ENCODE measurements at regions not wholly inside any gene's neighbourhood (a gene's known extent, or its start where the extent isn't known, plus 50 kb on each side); places are given as distances from the start of the nearest gene placed in this dataset.

DNA sequence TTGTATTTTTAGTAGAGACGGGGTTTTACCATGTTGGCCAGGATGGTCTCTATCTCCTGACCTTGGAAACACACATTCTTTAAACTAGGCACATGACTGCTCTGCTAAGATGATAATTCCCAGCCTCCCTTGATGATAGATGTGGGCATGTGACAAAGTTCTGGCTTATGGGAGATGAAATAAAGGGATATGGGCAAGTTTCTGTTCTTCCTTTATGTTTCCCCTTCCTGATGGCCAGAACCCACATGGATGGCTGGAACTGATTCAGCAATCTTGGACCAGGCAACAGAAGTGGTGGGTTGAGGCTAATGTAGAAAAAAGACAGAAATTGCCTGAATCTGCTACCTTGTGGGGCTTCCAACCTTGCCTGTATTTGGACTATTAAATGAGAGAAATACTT, 60.7 kb upstream of the NRP1 start:
- no peaks in the 10 kb centered on the region for H3K27me3 ChIP-seq (ENCODE audit: insufficient read depth, low read length, poor library complexity)
- H3K36me3 ChIP-seq (ENCODE audit: insufficient read depth, low read length), result no peaks in the 10 kb centered on the region
- H3K4me2 ChIP-seq (ENCODE audit: insufficient read depth, low read length), result no peak overlapping the region
- TF ChIP-seq, protein P1, sequence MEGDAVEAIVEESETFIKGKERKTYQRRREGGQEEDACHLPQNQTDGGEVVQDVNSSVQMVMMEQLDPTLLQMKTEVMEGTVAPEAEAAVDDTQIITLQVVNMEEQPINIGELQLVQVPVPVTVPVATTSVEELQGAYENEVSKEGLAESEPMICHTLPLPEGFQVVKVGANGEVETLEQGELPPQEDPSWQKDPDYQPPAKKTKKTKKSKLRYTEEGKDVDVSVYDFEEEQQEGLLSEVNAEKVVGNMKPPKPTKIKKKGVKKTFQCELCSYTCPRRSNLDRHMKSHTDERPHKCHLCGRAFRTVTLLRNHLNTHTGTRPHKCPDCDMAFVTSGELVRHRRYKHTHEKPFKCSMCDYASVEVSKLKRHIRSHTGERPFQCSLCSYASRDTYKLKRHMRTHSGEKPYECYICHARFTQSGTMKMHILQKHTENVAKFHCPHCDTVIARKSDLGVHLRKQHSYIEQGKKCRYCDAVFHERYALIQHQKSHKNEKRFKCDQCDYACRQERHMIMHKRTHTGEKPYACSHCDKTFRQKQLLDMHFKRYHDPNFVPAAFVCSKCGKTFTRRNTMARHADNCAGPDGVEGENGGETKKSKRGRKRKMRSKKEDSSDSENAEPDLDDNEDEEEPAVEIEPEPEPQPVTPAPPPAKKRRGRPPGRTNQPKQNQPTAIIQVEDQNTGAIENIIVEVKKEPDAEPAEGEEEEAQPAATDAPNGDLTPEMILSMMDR (IDR thresholded peaks at IDR 0.05; ENCODE audit: borderline replicate concordance, extremely low read depth, low read length, poor library complexity, severe bottlenecking), result no peak
- no peak for TF ChIP-seq EZH2 (IDR thresholded peaks at IDR 0.05; ENCODE audit: borderline replicate concordance, low read depth, low read length, severe bottlenecking)
- no peak overlapping the region for H3K9ac ChIP-seq (ENCODE audit: low read depth, low read length)
- H4K20me1 ChIP-seq (ENCODE audit: insufficient read depth, low read length), result no peaks in the 10 kb centered on the region
- H2AFZ ChIP-seq (ENCODE audit: low read depth, low read length), result no peak overlapping the region
- H3K4me1 ChIP-seq (ENCODE audit: insufficient read depth, low read length), result no peaks in the 10 kb centered on the region
- H3K27ac ChIP-seq (ENCODE audit: low read length), result no peak overlapping the region
- ATAC-seq (ENCODE audit: insufficient read depth, low read depth) (no peak), DNase-seq (no peak)
- peaks cover 6% of the 10 kb centered on the region for H3K9me3 ChIP-seq (ENCODE audit: insufficient read depth, low read length, severe bottlenecking)
- H3K79me2 ChIP-seq (ENCODE audit: insufficient read depth, low read length), result no peaks in the 10 kb centered on the region
- no peak overlapping the region for H3K4me3 ChIP-seq (ENCODE audit: low read depth in 1 of 2, low read length in 2 of 2)

DNA sequence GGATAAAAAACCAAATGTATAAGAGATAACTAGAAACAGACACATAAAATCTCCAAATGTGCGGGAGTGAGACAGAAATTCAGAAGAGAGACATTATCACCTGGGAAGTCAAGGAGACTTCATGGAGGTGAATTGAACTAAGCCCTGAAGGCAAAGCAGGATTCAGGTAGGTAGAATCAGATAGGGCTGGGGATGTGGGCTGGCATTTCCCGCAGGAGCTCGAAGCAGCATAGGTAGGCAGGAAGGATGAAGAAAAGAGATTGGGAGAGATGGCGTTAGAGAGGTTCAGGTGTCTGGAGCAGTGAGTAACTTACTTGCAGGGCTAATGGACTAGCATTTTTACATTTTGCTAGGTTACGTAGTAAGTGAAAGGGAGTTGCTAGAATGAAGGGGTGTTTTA, 58.2 kb upstream of the NRP1 start:
- Histone ChIP-seq H3K36me3 (ENCODE audit: insufficient read depth, low read length) (no peaks in the 10 kb centered on the region), H3K4me1 (ENCODE audit: insufficient read depth, low read length) (no peaks in the 10 kb centered on the region), H3K27me3 (ENCODE audit: insufficient read depth, low read length, poor library complexity) (no peaks in the 10 kb centered on the region), H3K9me3 (ENCODE audit: insufficient read depth, low read length, severe bottlenecking) (peaks cover 6% of the 10 kb centered on the region), H2AFZ (ENCODE audit: low read depth, low read length) (no peak overlapping the region), H3K27ac (ENCODE audit: low read length) (no peak overlapping the region), H3K4me3 (ENCODE audit: low read depth in 1 of 2, low read length in 2 of 2) (no peak overlapping the region), H3K9ac (ENCODE audit: low read depth, low read length) (no peak overlapping the region), H3K79me2 (ENCODE audit: insufficient read depth, low read length) (no peaks in the 10 kb centered on the region), H3K4me2 (ENCODE audit: insufficient read depth, low read length) (no peak overlapping the region), H4K20me1 (ENCODE audit: insufficient read depth, low read length) (no peaks in the 10 kb centered on the region)
- no peak for ATAC-seq (ENCODE audit: insufficient read depth, low read depth)
- no peak for TF ChIP-seq EZH2 (IDR thresholded peaks at IDR 0.05; ENCODE audit: borderline replicate concordance, low read depth, low read length, severe bottlenecking)
- TF ChIP-seq, protein P1 (IDR thresholded peaks at IDR 0.05; ENCODE audit: borderline replicate concordance, extremely low read depth, low read length, poor library complexity, severe bottlenecking), result no peak
- DNase-seq, result no peak

DNA sequence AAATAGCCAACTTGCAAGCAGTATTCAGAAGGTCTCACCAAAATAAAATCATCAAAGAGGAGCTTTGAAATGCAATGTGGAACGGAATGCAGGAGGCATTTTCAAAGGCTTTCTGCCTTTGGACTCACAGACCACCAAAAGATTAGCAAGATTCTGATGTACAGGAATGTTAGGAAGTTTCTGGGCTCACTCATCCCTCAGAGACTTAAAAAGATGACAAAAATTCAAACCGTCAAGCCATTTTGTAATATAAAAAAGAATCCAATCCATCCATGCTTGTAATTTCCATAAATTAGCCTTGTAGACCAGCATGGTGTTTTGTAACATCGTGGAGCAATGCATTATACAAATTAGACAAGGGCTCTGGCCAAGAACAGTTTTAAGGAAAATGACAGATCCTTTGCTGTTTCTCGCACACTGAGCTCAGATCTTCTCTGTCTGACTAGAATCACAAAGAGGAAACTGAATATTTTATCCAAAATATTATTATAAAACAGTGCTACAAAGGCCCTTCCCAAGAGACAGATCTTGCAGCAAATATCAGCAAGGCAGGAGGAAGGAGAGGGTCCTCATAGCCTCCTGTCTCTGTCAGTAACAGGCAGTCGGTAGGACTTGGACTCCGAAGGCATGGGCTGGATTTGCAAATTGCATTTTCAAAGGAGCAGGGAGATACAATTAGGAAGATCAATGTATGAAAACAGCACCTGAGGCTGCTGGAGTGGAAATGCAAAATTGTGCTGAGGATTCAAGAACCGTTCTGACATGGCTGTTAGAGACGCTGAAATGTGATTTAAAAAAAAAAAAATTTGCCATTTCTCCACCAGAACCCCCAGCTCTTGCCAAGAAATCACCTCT, 57.4 kb upstream of the NRP1 start:
- no peak for TF ChIP-seq EZH2 (IDR thresholded peaks at IDR 0.05; ENCODE audit: borderline replicate concordance, low read depth, low read length, severe bottlenecking)
- TF ChIP-seq, protein P1 (IDR thresholded peaks at IDR 0.05; ENCODE audit: borderline replicate concordance, extremely low read depth, low read length, poor library complexity, severe bottlenecking), result no peak
- H3K36me3 ChIP-seq (ENCODE audit: insufficient read depth, low read length), result no peaks in the 10 kb centered on the region
- no peak overlapping the region for H2AFZ ChIP-seq (ENCODE audit: low read depth, low read length)
- no peaks in the 10 kb centered on the region for H3K79me2 ChIP-seq (ENCODE audit: insufficient read depth, low read length)
- no peak overlapping the region for H3K27ac ChIP-seq (ENCODE audit: low read length)
- H3K4me3 ChIP-seq (ENCODE audit: low read depth in 1 of 2, low read length in 2 of 2), result no peak overlapping the region
- H3K4me1 ChIP-seq (ENCODE audit: insufficient read depth, low read length), result no peaks in the 10 kb centered on the region
- H3K9me3 ChIP-seq (ENCODE audit: insufficient read depth, low read length, severe bottlenecking), result peaks cover 6% of the 10 kb centered on the region
- DNase-seq, result no peak
- ATAC-seq (ENCODE audit: insufficient read depth, low read depth), result no peak
- no peak overlapping the region for H3K4me2 ChIP-seq (ENCODE audit: insufficient read depth, low read length)
- H3K9ac ChIP-seq (ENCODE audit: low read depth, low read length), result no peak overlapping the region
- no peaks in the 10 kb centered on the region for H3K27me3 ChIP-seq (ENCODE audit: insufficient read depth, low read length, poor library complexity)
- H4K20me1 ChIP-seq (ENCODE audit: insufficient read depth, low read length), result no peaks in the 10 kb centered on the region
